ENCODE measurements at regions not wholly inside any gene's neighbourhood (a gene's known extent, or its start where the extent isn't known, plus 50 kb on each side); places are given as distances from the start of the nearest gene placed in this dataset.
"Not testable (repeated sequence)": the region's sequence is repeated elsewhere in the genome, so short reads cannot be mapped to it uniquely, and the experiment has no call there.

GRCh38 chr4:84126911-84127310, 372.2 kb downstream of the NKX6-1 start:
- POLR2A ChIA-PET (ENCODE audit: unreplicated experiment); H3K27ac ChIP-seq (ENCODE audit: insufficient read depth, low read length); H4K91ac ChIP-seq (ENCODE audit: insufficient read depth, low read depth, low read length); H3K18ac ChIP-seq (ENCODE audit: low read depth, low read length); intact Hi-C loops (cut with micrococcal nuclease); DNase-seq; H3K79me1 ChIP-seq (ENCODE audit: low read depth in 1 of 2, low read length in 2 of 2); H4K5ac ChIP-seq (ENCODE audit: low read depth, low read length); H3K23ac ChIP-seq (ENCODE audit: low read depth, low read length); BruUV-seq (replicated peaks); H4K20me1 ChIP-seq (ENCODE audit: insufficient read depth, low read length); ATAC-seq (ENCODE audit: low read depth); H3K27me3 ChIP-seq (ENCODE audit: control insufficient read depth, insufficient read depth, low read length); H3K4me3 ChIP-seq (ENCODE audit: insufficient read depth, low read depth, low read length); H3K4ac ChIP-seq (ENCODE audit: low read depth, low read length); H3K36me3 ChIP-seq (ENCODE audit: control insufficient read depth, insufficient read depth, low read length); H3K4me1 ChIP-seq (ENCODE audit: control insufficient read depth, insufficient read depth, low read length); H2AFZ ChIP-seq (replicated peaks; ENCODE audit: low read length, poor library complexity); H3K14ac ChIP-seq (replicated peaks; ENCODE audit: low read depth, low read length); H2BK5ac ChIP-seq (ENCODE audit: low read depth, low read length, poor library complexity, severe bottlenecking); H2BK120ac ChIP-seq (ENCODE audit: low read depth, low read length); H2AK5ac ChIP-seq (ENCODE audit: low read depth, low read length); H3K9ac ChIP-seq (ENCODE audit: low read depth, low read length); H4K8ac ChIP-seq (ENCODE audit: low read depth in 2 of 2, low read length in 2 of 2); H2AK9ac ChIP-seq (replicated peaks; ENCODE audit: low read depth, low read length, poor library complexity); H2BK15ac ChIP-seq (ENCODE audit: low read depth, low read length); H3K9me1 ChIP-seq (ENCODE audit: insufficient read depth, low read length); in situ Hi-C loops (cut with MboI; ENCODE audit: low sequenced_read_pairs); H3K56ac ChIP-seq (ENCODE audit: extremely low read depth, insufficient read depth, low read length); dilution Hi-C loops (cut with HindIII; ENCODE audit: low sequenced_read_pairs, unreplicated experiment); CTCF ChIA-PET; H2BK20ac ChIP-seq (ENCODE audit: low read depth, low read length); H3K9me3 ChIP-seq (ENCODE audit: control insufficient read depth, insufficient read depth, low read length); H3K4me2 ChIP-seq (ENCODE audit: low read depth, low read length): not testable (repeated sequence)
- 71% methylated on average over 10 of the region's 20 CpGs; no CpG with 5 or more reads in 1 of the 2 experiments for WGBS, 2 experiments (ENCODE audit: extremely low coverage in 2 of 2, insufficient read length in 1 of 2)

Data from IMR-90 (cell line).